A673 (cell line): ENCODE measurements at regions not wholly inside any gene's neighbourhood (a gene's known extent, or its start where the extent isn't known, plus 50 kb on each side); places are given as distances from the start of the nearest gene placed in this dataset.

Experiments used
- BruUV-seq: library from RNA; stranded (reverse); fragments of 400-500 nt; replicated peaks from 2 replicates; lab custom pipeline; 2021; lab: Mats Ljungman, UMichigan
- CTCF ChIA-PET: fragments of 300-600 bp; sonication (Branson Sonifier 250); formaldehyde crosslinking; loops from one replicate; lab custom pipeline; 2022; ENCODE audit warnings: antibody characterized with exemption; lab: Charles Lee
- POLR2A ChIA-PET: fragments of 300-600 bp; sonication (Branson Sonifier 250); formaldehyde crosslinking; loops from one replicate; lab custom pipeline; 2022; ENCODE audit warnings: antibody characterized with exemption; ENCODE audit not compliant: low non-redundant PET; lab: Charles Lee
- DNase-seq: peaks from one replicate; pipeline ENCODE4 v3.0.0-alpha.2; 2015; ENCODE audit warnings: low spot score
- H3K27ac ChIP-seq: fragments of 200-600 bp; sonication (generic); 2 replicates; pipeline ENCODE4 v1.5.1; 2016; ENCODE audit warnings: mixed run types, low read depth, mild to moderate bottlenecking, mixed read lengths, antibody characterized with exemption, low read length; ENCODE audit not compliant: poor library complexity, severe bottlenecking
- H3K27me3 ChIP-seq: fragments of 200-600 bp; sonication (generic); replicated peaks from 2 replicates; pipeline ENCODE4 v1.6.1; 2017; ENCODE audit warnings: mixed run types, low read depth, mild to moderate bottlenecking, mixed read lengths, antibody characterized with exemption, low read length; ENCODE audit not compliant: insufficient read depth, poor library complexity
- H3K36me3 ChIP-seq: fragments of 200-600 bp; sonication (generic); 2 replicates; pipeline ENCODE4 v1.6.1; 2016; ENCODE audit warnings: mixed run types, mild to moderate bottlenecking, mixed read lengths, antibody characterized with exemption, low read length; ENCODE audit not compliant: insufficient read depth, poor library complexity, severe bottlenecking
- H3K4me1 ChIP-seq: fragments of 200-600 bp; sonication (generic); 2 replicates; pipeline ENCODE4 v1.6.1; 2017; ENCODE audit warnings: mixed run types, mild to moderate bottlenecking, mixed read lengths, antibody characterized with exemption, low read length; ENCODE audit not compliant: insufficient read depth, poor library complexity, severe bottlenecking
- H3K4me3 ChIP-seq: fragments of 200-600 bp; sonication (generic); 2 replicates; pipeline ENCODE4 v1.5.1; 2016; ENCODE audit warnings: low read depth, mixed run types, mild to moderate bottlenecking, mixed read lengths, low read length; ENCODE audit not compliant: poor library complexity, severe bottlenecking
- H3K9me3 ChIP-seq: fragments of 200-600 bp; sonication (generic); 2 replicates; pipeline ENCODE4 v1.6.1; 2016; ENCODE audit warnings: mixed run types, low read depth, mild to moderate bottlenecking, mixed read lengths, antibody characterized with exemption, low read length; ENCODE audit not compliant: poor library complexity, severe bottlenecking
- EZH2 ChIP-seq: fragments of 200-600 bp; sonication (generic); IDR thresholded peaks from 2 replicates; pipeline ENCODE4 v1.6.1; 2017; ENCODE audit warnings: borderline replicate concordance, low read depth, mild to moderate bottlenecking, mixed read lengths, antibody characterized with exemption, low read length; ENCODE audit not compliant: poor library complexity, severe bottlenecking
- intact Hi-C: fragments of 100-400 bp; cut with micrococcal nuclease; formaldehyde crosslinking; loops from one replicate; pipeline ENCODE4 v1.10.0; 2022; ENCODE audit not compliant: unreplicated experiment
- TF ChIP-seq, protein P1 (sequence below): fragments of 300-800, 200-600 bp; sonication (generic); conservative IDR thresholded peaks from 2 replicates; pipeline ENCODE4 v1.5.1; 2017; ENCODE audit warnings: low read depth, mild to moderate bottlenecking, antibody characterized with exemption, low read length, moderate library complexity, mixed read lengths

DNA sequence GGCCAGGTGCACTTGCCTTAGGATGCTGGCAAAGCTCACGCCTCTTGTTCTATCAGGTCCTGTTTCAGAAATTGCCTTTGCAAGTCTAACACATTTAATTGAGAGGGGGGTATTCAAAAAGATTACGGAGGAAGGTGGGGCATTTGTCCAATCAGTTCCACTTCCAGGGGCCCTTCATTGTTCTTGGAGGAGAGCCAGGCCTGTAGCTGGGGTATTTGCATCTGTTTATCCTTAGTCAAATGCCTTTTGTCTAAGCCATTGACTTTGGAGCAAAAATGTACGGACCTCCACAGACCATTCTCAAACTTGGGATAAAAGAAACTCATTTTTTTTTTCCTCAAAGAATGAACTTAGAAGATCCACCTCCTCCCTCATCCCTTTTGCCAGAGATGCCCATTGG is 582.0 kb downstream of the BCL11B start:
- no peaks in the 10 kb centered on the region for H3K9me3 ChIP-seq
- no peaks in the 10 kb centered on the region for H3K36me3 ChIP-seq
- DNase-seq, result no peak
- CTCF ChIA-PET, result no interaction called here
- POLR2A ChIA-PET, result no interaction called here
- no peaks in the 10 kb centered on the region for H3K27me3 ChIP-seq
- H3K4me1 ChIP-seq, result no peaks in the 10 kb centered on the region
- intact Hi-C loops, result no loop called here
- BruUV-seq, result no TSS peak
- H3K27ac ChIP-seq, result no peak overlapping the region
- TF ChIP-seq, protein P1, sequence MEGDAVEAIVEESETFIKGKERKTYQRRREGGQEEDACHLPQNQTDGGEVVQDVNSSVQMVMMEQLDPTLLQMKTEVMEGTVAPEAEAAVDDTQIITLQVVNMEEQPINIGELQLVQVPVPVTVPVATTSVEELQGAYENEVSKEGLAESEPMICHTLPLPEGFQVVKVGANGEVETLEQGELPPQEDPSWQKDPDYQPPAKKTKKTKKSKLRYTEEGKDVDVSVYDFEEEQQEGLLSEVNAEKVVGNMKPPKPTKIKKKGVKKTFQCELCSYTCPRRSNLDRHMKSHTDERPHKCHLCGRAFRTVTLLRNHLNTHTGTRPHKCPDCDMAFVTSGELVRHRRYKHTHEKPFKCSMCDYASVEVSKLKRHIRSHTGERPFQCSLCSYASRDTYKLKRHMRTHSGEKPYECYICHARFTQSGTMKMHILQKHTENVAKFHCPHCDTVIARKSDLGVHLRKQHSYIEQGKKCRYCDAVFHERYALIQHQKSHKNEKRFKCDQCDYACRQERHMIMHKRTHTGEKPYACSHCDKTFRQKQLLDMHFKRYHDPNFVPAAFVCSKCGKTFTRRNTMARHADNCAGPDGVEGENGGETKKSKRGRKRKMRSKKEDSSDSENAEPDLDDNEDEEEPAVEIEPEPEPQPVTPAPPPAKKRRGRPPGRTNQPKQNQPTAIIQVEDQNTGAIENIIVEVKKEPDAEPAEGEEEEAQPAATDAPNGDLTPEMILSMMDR, result no peak
- no peak overlapping the region for H3K4me3 ChIP-seq

DNA sequence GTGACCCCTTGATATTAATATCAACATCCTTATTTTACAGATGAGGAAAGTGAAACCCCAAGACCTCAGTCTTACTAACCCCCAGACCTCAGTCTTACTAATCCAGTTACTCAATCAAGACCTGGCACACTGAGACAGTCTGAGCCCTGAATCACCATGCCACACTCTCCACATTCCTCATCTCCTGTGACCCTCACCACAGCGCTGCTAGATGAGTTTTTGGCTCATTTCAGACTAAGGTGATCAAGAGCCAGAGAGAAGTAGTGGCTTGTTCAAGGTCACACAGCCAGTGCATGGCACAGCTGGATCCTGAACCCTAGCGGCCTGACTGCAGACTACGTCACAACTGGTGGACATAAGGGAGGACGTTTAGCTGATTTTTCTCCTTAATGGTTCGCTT is 579.2 kb downstream of the BCL11B start:
- no peaks in the 10 kb centered on the region for H3K4me1 ChIP-seq
- H3K36me3 ChIP-seq, result no peaks in the 10 kb centered on the region
- no peak for DNase-seq
- POLR2A ChIA-PET, result no interaction called here
- CTCF ChIA-PET, result no interaction called here
- H3K27ac ChIP-seq, result no peak overlapping the region
- H3K27me3 ChIP-seq, result no peaks in the 10 kb centered on the region
- intact Hi-C loops, result no loop called here
- BruUV-seq, result no TSS peak
- no peak for TF ChIP-seq EZH2
- TF ChIP-seq, protein P1, result no peak
- no peaks in the 10 kb centered on the region for H3K9me3 ChIP-seq
- H3K4me3 ChIP-seq, result no peak overlapping the region

DNA sequence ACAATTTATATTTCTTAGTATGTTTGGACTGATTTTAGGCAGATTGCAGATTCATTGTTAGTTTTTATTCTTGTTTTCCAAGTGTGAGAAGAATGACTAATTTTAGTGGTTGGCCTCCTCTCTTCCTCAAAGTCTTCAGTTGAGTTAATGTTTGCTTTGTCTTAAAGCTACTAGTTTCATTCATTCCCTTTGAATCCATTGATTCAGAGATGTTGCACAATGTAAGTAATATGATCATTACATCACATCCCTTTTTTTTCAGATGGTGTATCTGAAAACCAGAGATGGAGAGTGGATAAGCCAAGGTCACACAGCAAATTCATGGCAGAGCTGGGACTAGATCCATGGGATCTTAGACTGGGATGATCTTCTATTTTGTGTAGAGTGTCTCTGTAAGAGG is 577.5 kb downstream of the BCL11B start:
- no peaks in the 10 kb centered on the region for H3K9me3 ChIP-seq
- ChIA-PET CTCF (no interaction called here), POLR2A (no interaction called here)
- no peaks in the 10 kb centered on the region for H3K36me3 ChIP-seq
- H3K4me1 ChIP-seq, result no peaks in the 10 kb centered on the region
- H3K27ac ChIP-seq, result no peak overlapping the region
- intact Hi-C loops, result no loop called here
- H3K27me3 ChIP-seq, result no peaks in the 10 kb centered on the region
- no peak for TF ChIP-seq EZH2
- TF ChIP-seq, protein P1, result no peak
- BruUV-seq, result no TSS peak
- DNase-seq, result no peak
- no peak overlapping the region for H3K4me3 ChIP-seq
